MV-4-11 (cell line): ENCODE measurements at regions not wholly inside any gene's neighbourhood (a gene's known extent, or its start where the extent isn't known, plus 50 kb on each side); places are given as distances from the start of the nearest gene placed in this dataset.
A peak's percentile ranks its signal among the peaks of the same experiment; 100 is the strongest.
"Not testable (repeated sequence)": the region's sequence is repeated elsewhere in the genome, so short reads cannot be mapped to it uniquely, and the experiment has no call there.

ENCODE experiments used
- DNase-seq: peaks from one replicate; lab custom pipeline; 2025; lab: John Stamatoyannopoulos, UW

GRCh38 chr11:39675171-39675570 is 1784.3 kb downstream of the LRRC4C start:
- DNase-seq, result no peak

- no peak for DNase-seq
Observed at GRCh38 chr11:39674761-39675160, 1784.7 kb downstream of the LRRC4C start.

GRCh38 chr11:39674024-39674423 is 1785.4 kb downstream of the LRRC4C start:
- no peak for DNase-seq

- DNase-seq, result peak; percentile 87
Observed at GRCh38 chr11:39668640-39669039, 1790.8 kb downstream of the LRRC4C start.

GRCh38 chr11:39664023-39664422 is 1795.4 kb downstream of the LRRC4C start:
- DNase-seq, result no peak

GRCh38 chr11:39661890-39662289 is 1797.6 kb downstream of the LRRC4C start:
- DNase-seq, result no peak

- no peak for DNase-seq
Observed at GRCh38 chr11:39651857-39652461, 1807.5 kb downstream of the LRRC4C start.

GRCh38 chr11:39641751-39642150 is 1817.7 kb downstream of the LRRC4C start:
- no peak for DNase-seq

GRCh38 chr11:39630365-39630764 is 1829.1 kb downstream of the LRRC4C start:
- no peak for DNase-seq

GRCh38 chr11:39628311-39628710 is 1831.1 kb downstream of the LRRC4C start:
- DNase-seq, result no peak

GRCh38 chr11:39620309-39620708 is 1839.1 kb downstream of the LRRC4C start:
- not testable (repeated sequence) for DNase-seq

- DNase-seq, result no peak
Observed at GRCh38 chr11:39617971-39618370, 1841.5 kb downstream of the LRRC4C start.

- no peak for DNase-seq
Observed at GRCh38 chr11:39589391-39589790, 1870.1 kb downstream of the LRRC4C start.

- DNase-seq, result no peak
Observed at GRCh38 chr11:39586036-39586435, 1873.4 kb downstream of the LRRC4C start.

- no peak for DNase-seq
Observed at GRCh38 chr11:39571081-39571480, 1888.4 kb downstream of the LRRC4C start.

GRCh38 chr11:39570526-39570925 is 1888.9 kb downstream of the LRRC4C start:
- DNase-seq, result no peak

GRCh38 chr11:39569789-39570188 is 1889.7 kb downstream of the LRRC4C start:
- no peak for DNase-seq

- no peak for DNase-seq
Observed at GRCh38 chr11:39542460-39542859, 1917.0 kb downstream of the LRRC4C start.

GRCh38 chr11:39541945-39542351 is 1917.5 kb downstream of the LRRC4C start:
- DNase-seq, result no peak

GRCh38 chr11:39536323-39536722 is 1923.1 kb downstream of the LRRC4C start:
- not testable (repeated sequence) for DNase-seq
